MCF 10A (cell line): ENCODE measurements at regions not wholly inside any gene's neighbourhood (a gene's known extent, or its start where the extent isn't known, plus 50 kb on each side); places are given as distances from the start of the nearest gene placed in this dataset.

Experiments used
- BruUV-seq: library from RNA; stranded (reverse); fragments of 400-500 nt; replicated peaks from 2 replicates; lab custom pipeline; 2021; lab: Mats Ljungman, UMichigan
- CTCF ChIA-PET: fragments of 300-600 bp; sonication (Branson Sonifier 250); formaldehyde crosslinking; extraction: SDS; loops from one replicate; lab custom pipeline; 2021; ENCODE audit warnings: antibody characterized with exemption, inconsistent platforms; lab: Yijun Ruan, JAX
- POLR2A ChIA-PET: fragments of 300-600, 350-650 bp; sonication (Branson Sonifier 250); formaldehyde crosslinking; extraction: SDS; loops from one replicate; lab custom pipeline; 2020; ENCODE audit warnings: antibody characterized with exemption, inconsistent platforms; lab: Yijun Ruan, JAX
- DNase-seq: peaks from one replicate; pipeline ENCODE4 v3.0.0-alpha.2; 2018; ENCODE audit not compliant: unreplicated experiment
- H3K27ac Mint-ChIP-seq: one replicate; pipeline ENCODE4 v1.8.0; 2022; ENCODE audit warnings: mild to moderate bottlenecking, low read depth, mixed read lengths; ENCODE audit not compliant: unreplicated experiment
- H3K27me3 Mint-ChIP-seq: one replicate; pipeline ENCODE4 v1.8.0; 2022; ENCODE audit warnings: mixed read lengths; ENCODE audit not compliant: insufficient read depth, unreplicated experiment
- H3K36me3 Mint-ChIP-seq: one replicate; pipeline ENCODE4 v1.8.0; 2022; ENCODE audit warnings: mild to moderate bottlenecking, moderate library complexity, mixed read lengths; ENCODE audit not compliant: insufficient read depth, unreplicated experiment
- H3K4me1 Mint-ChIP-seq: one replicate; pipeline ENCODE4 v1.8.0; 2022; ENCODE audit warnings: mixed read lengths; ENCODE audit not compliant: insufficient read depth, unreplicated experiment
- H3K4me3 Mint-ChIP-seq: one replicate; pipeline ENCODE4 v1.8.0; 2022; ENCODE audit warnings: mild to moderate bottlenecking, moderate library complexity, mixed read lengths; ENCODE audit not compliant: unreplicated experiment
- H3K9me3 Mint-ChIP-seq: one replicate; pipeline ENCODE4 v1.8.0; 2022; ENCODE audit warnings: mixed read lengths; ENCODE audit not compliant: unreplicated experiment
- intact Hi-C: fragments of 100-400 bp; cut with micrococcal nuclease; formaldehyde crosslinking; loops from 2 replicates; pipeline ENCODE4 v1.14.1; 2022
- TF ChIP-seq, protein P1 (sequence below): fragments of 200-600 bp; IDR thresholded peaks from one replicate; pipeline ENCODE4 v1.8.0; 2022; ENCODE audit warnings: antibody characterized with exemption, mild to moderate bottlenecking; ENCODE audit not compliant: unreplicated experiment

- ChIA-PET CTCF (interaction anchor here (1.0 to 2.1 kb wide), 2 partner anchors 62 to 225 kb away, joined by 3 to 7 read pairs; no protein-coding TSS in a partner anchor), POLR2A (no interaction called here)
- TF ChIP-seq, protein P1, sequence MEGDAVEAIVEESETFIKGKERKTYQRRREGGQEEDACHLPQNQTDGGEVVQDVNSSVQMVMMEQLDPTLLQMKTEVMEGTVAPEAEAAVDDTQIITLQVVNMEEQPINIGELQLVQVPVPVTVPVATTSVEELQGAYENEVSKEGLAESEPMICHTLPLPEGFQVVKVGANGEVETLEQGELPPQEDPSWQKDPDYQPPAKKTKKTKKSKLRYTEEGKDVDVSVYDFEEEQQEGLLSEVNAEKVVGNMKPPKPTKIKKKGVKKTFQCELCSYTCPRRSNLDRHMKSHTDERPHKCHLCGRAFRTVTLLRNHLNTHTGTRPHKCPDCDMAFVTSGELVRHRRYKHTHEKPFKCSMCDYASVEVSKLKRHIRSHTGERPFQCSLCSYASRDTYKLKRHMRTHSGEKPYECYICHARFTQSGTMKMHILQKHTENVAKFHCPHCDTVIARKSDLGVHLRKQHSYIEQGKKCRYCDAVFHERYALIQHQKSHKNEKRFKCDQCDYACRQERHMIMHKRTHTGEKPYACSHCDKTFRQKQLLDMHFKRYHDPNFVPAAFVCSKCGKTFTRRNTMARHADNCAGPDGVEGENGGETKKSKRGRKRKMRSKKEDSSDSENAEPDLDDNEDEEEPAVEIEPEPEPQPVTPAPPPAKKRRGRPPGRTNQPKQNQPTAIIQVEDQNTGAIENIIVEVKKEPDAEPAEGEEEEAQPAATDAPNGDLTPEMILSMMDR, result no peak
- Mint-ChIP-seq H3K9me3 (no peaks in the 10 kb centered on the region), H3K27ac (no peak overlapping the region), H3K4me1 (no peaks in the 10 kb centered on the region), H3K27me3 (peaks cover 79% of the 10 kb centered on the region), H3K36me3 (peaks cover 5% of the 10 kb centered on the region), H3K4me3 (no peak overlapping the region)
- no peak for DNase-seq
- intact Hi-C loops, result no loop called here
- BruUV-seq, result no TSS peak
Observed at GRCh38 chr17:79163071-79163470, 88.4 kb downstream of the ENGASE start.

- peaks cover 81% of the 10 kb centered on the region for H3K27me3 Mint-ChIP-seq
Observed at GRCh38 chr17:79162012-79162963, 87.7 kb downstream of the ENGASE start.

GRCh38 chr17:79160980-79161636 lies 86.5 kb downstream of the ENGASE start:
- H3K4me3 Mint-ChIP-seq, result no peak overlapping the region
- ChIA-PET CTCF (interaction anchor here (0.6 to 0.7 kb wide), 3 partner anchors 17 to 585 kb away, joined by 3 read pairs; no protein-coding TSS in a partner anchor), POLR2A (no interaction called here)
- no peaks in the 10 kb centered on the region for H3K4me1 Mint-ChIP-seq
- H3K9me3 Mint-ChIP-seq, result no peaks in the 10 kb centered on the region
- H3K36me3 Mint-ChIP-seq, result peaks cover 5% of the 10 kb centered on the region
- DNase-seq, result no peak
- TF ChIP-seq, protein P1, result no peak
- intact Hi-C loops, result no loop called here
- peaks cover 81% of the 10 kb centered on the region for H3K27me3 Mint-ChIP-seq
- no TSS peak for BruUV-seq
- no peak overlapping the region for H3K27ac Mint-ChIP-seq

More at GRCh38 chr17:79162012-79162963, 87.7 kb downstream of the ENGASE start:
- Mint-ChIP-seq H3K27ac (no peak overlapping the region), H3K4me3 (no peak overlapping the region), H3K4me1 (no peaks in the 10 kb centered on the region), H3K36me3 (peaks cover 5% of the 10 kb centered on the region), H3K9me3 (no peaks in the 10 kb centered on the region)
- no peak for DNase-seq
- BruUV-seq, result no TSS peak
- ChIA-PET CTCF (interaction anchor here (0.6 to 2.1 kb wide), 3 partner anchors 29 to 584 kb away, joined by 3 to 7 read pairs (median 3); no protein-coding TSS in a partner anchor), POLR2A (interaction anchor here (1.2 kb wide), 1 partner anchor 48 kb away, joined by 5 read pairs; no protein-coding TSS in a partner anchor)
- intact Hi-C loops, result no loop called here
- TF ChIP-seq, protein P1, result no peak

DNA sequence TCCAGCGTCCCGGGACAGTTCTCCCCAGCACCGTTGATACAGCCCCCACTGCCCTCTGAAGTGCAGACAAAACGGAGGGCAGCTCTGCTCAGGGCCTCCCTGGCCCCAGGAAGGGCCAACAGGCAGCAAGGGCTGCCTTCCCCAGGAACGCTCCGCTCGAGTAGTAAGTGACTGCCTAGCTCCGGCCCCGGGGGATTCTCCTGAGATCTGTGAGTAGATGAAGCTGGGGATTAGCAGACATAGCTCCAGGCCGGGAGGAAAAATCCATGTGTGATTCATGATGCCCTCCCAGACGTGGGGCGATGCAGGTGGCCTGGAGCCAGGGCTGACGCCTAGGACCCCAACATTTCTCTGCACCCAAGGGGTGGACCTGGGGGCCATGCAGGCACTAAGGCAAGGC lies 85.3 kb downstream of the ENGASE start:
- no peak for DNase-seq
- Mint-ChIP-seq H3K4me3 (no peak overlapping the region), H3K4me1 (no peaks in the 10 kb centered on the region), H3K36me3 (peaks cover 5% of the 10 kb centered on the region), H3K27me3 (peaks cover 81% of the 10 kb centered on the region), H3K9me3 (no peaks in the 10 kb centered on the region), H3K27ac (no peak overlapping the region)
- BruUV-seq, result no TSS peak
- ChIA-PET CTCF (no interaction called here), POLR2A (no interaction called here)
- TF ChIP-seq, protein P1, result no peak
- intact Hi-C loops, result no loop called here
